ENCODE measurements at regions not wholly inside any gene's neighbourhood (a gene's known extent, or its start where the extent isn't known, plus 50 kb on each side); places are given as distances from the start of the nearest gene placed in this dataset.

GRCh38 chr5:4674166-4674565 lies 466.0 kb upstream of the ADAMTS16 start:
- DNase-seq: no peak

- no peak for DNase-seq
Observed at GRCh38 chr5:4676934-4677333, 463.2 kb upstream of the ADAMTS16 start.

GRCh38 chr5:4684946-4685345 lies 455.2 kb upstream of the ADAMTS16 start:
- no peak for DNase-seq

GRCh38 chr5:4698596-4698995 lies 441.5 kb upstream of the ADAMTS16 start:
- DNase-seq: no peak

- no peak for DNase-seq
Observed at GRCh38 chr5:4699592-4699991, 440.5 kb upstream of the ADAMTS16 start.

GRCh38 chr5:4700069-4700468 lies 440.1 kb upstream of the ADAMTS16 start:
- peak; percentile 23 for DNase-seq

GRCh38 chr5:4700871-4701270 lies 439.3 kb upstream of the ADAMTS16 start:
- DNase-seq: no peak

GRCh38 chr5:4703931-4704458 lies 436.1 kb upstream of the ADAMTS16 start:
- DNase-seq: no peak

- DNase-seq: no peak
Observed at GRCh38 chr5:4704951-4705350, 435.2 kb upstream of the ADAMTS16 start.

- DNase-seq: no peak
Observed at GRCh38 chr5:4716781-4717180, 423.3 kb upstream of the ADAMTS16 start.

- DNase-seq: no peak
Observed at GRCh38 chr5:4717446-4717845, 422.7 kb upstream of the ADAMTS16 start.

GRCh38 chr5:4720831-4721230 lies 419.3 kb upstream of the ADAMTS16 start:
- no peak for DNase-seq

- DNase-seq: no peak
Observed at GRCh38 chr5:4722886-4723285, 417.2 kb upstream of the ADAMTS16 start.

GRCh38 chr5:4725594-4725993 lies 414.5 kb upstream of the ADAMTS16 start:
- no peak for DNase-seq

GRCh38 chr5:4730279-4730678 lies 409.9 kb upstream of the ADAMTS16 start:
- DNase-seq: no peak

GRCh38 chr5:4734348-4734747 lies 405.8 kb upstream of the ADAMTS16 start:
- DNase-seq: no peak

- no peak for DNase-seq
Observed at GRCh38 chr5:4735261-4735660, 404.9 kb upstream of the ADAMTS16 start.

GRCh38 chr5:4737868-4738267 lies 402.3 kb upstream of the ADAMTS16 start:
- no peak for DNase-seq

- no peak for DNase-seq
Observed at GRCh38 chr5:4738298-4738697, 401.8 kb upstream of the ADAMTS16 start.

- DNase-seq: no peak
Observed at GRCh38 chr5:4740156-4740555, 400.0 kb upstream of the ADAMTS16 start.

GRCh38 chr5:4758550-4758949 lies 381.6 kb upstream of the ADAMTS16 start:
- DNase-seq: no peak

- DNase-seq: no peak
Observed at GRCh38 chr5:4758996-4759395, 381.1 kb upstream of the ADAMTS16 start.

- no peak for DNase-seq
Observed at GRCh38 chr5:4762316-4762715, 377.8 kb upstream of the ADAMTS16 start.

- DNase-seq: no peak
Observed at GRCh38 chr5:4765411-4765810, 374.7 kb upstream of the ADAMTS16 start.

GRCh38 chr5:4766101-4766500 lies 374.0 kb upstream of the ADAMTS16 start:
- DNase-seq: no peak

- no peak for DNase-seq
Observed at GRCh38 chr5:4772591-4772990, 367.5 kb upstream of the ADAMTS16 start.

Measured in COR-L47 (cell line).